HL-60/S4 treated with retinoic acid at 250 ng/mL for 4 days and 3 days (cell line): ENCODE measurements at regions not wholly inside any gene's neighbourhood (a gene's known extent, or its start where the extent isn't known, plus 50 kb on each side); places are given as distances from the start of the nearest gene placed in this dataset.

Experiments used
- in situ Hi-C: fragments of 300-500 bp; cut with MboI; formaldehyde crosslinking; loops from 2 replicates; pipeline ENCODE4 v1.7.0; 2022; ENCODE audit warnings: low sequenced_read_pairs

DNA sequence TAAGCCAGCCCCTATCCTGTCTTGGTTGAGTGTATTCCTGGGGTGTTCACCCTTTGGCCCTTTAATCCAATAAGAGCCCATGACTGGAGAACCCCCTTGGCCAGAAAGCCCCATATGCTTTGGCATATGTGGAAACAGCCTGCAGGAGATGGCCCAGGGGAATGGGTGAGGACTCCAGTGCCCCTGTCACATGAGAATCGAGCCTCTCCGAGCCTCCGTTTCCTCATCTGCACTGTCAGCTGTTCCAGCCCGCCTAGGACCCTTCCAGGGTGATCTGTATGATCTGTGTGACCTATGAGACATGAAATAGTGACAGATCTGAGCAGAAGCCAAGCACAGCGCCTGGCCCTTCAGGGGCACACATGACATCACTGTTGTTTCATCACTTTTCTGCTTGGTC, 300.7 kb downstream of the ZNF536 start:
- in situ Hi-C loops, result loop anchor here (25.0 kb wide), 1 partner anchor 936 kb away; no protein-coding TSS in a partner anchor

DNA sequence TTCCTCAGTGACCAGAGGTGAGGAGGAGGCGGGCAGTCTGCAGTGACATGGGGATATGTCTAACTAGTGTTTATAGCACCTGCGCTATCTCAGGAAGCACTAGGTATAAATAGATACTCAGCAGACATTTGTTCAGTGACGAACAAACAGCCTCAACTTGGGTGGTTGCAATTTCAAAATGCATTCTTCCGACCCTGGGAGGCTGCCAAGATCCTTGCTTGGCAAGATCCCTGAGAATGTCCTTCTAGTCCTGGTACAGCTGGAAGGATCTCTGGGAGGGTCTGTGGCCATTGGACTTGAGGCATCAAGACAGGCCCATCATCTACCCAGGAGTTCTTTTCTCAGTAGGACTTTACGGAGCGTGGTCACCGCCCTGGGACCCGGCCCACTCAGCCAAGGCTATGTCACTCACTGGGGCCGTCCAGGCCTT, 299.5 kb downstream of the ZNF536 start:
- in situ Hi-C loops, result loop anchor here (25.0 kb wide), 1 partner anchor 934 kb away; no protein-coding TSS in a partner anchor

DNA sequence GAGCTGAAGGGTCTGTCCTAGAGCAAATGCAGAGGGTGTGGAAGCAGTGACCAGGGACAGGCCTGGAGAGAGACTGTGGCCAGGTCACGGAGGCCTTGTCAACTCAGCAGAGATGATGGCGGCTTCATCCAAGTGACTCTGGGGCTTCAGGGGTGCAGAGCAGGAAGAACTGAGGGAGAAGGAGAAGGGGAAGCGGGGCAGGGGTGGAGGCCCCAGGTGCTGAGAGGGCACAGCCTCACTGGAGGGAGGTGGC, 299.1 kb downstream of the ZNF536 start:
- in situ Hi-C loops, result loop anchor here (25.0 kb wide), 1 partner anchor 934 kb away; no protein-coding TSS in a partner anchor

DNA sequence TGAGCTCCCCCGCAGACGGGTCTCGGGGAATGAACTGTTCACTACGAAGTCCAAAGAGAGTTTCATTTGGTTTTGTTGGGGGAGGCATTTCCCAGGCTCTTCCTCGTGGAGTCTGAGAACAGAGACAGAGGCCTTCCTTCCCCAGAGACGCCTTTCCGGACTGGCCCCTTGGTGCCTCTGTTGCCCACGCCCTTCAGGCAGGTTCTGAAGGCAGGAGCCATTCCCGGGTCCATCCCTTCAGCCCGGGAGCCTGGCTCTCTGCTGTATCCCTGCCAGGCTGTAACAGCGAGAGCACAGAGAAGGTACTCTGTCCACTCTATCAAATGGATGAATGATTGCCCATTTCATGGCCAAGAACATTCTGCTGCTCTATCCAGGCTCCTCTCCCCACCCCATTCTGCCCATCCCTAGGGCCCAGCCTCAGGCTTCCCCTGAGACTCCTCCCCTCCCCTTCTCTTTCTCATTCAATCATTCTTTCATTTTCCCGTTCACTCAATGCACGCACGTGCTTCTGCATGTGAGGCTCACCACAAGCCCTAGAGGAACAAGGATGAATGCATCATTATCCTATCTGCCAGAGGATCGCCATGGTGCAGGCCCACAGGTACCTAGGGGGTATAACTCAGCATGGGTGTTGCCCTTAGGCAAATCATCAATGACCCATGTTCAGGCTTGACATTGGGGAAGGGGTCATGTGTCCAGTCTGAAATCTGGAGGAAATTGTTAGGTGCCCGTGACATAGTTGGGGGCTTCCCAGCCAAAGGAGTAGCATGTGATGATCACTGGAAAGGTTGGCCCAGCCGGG, 298.6 kb downstream of the ZNF536 start:
- in situ Hi-C loops, result loop anchor here (25.0 kb wide), 1 partner anchor 933 kb away; no protein-coding TSS in a partner anchor

- in situ Hi-C loops, result loop anchor here (25.0 kb wide), 1 partner anchor 933 kb away; no protein-coding TSS in a partner anchor
These were observed 297.8 kb downstream of the ZNF536 start for GRCh38 chr19:30670011-30670329.

- in situ Hi-C loops, result loop anchor here (25.0 kb wide), 1 partner anchor 932 kb away; no protein-coding TSS in a partner anchor
These were observed 297.3 kb downstream of the ZNF536 start for GRCh38 chr19:30669329-30670010.

GRCh38 chr19:30668521-30669155, 296.5 kb downstream of the ZNF536 start:
- in situ Hi-C loops, result loop anchor here (25.0 kb wide), 1 partner anchor 931 kb away; no protein-coding TSS in a partner anchor

DNA sequence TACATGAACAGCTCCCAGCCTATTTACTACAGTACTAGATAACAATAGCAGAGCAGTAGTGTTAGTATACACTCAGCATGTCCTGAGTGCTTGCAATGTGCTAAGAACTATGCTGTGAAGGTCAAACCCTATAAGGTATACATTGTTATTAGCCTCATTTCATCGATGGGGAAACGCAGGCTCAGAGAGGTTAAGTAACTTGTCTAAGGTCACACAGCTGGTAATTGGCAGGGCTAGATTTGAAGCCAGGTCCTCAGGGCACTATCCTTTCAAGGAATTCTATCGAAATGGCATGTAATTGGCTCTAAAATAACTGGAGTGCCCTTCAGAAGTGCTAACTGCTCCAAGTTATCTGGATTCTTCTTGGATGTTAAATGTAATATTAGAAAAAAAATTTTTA, 295.6 kb downstream of the ZNF536 start:
- in situ Hi-C loops, result loop anchor here (25.0 kb wide), 1 partner anchor 930 kb away; no protein-coding TSS in a partner anchor

GRCh38 chr19:30667227-30667626, 295.0 kb downstream of the ZNF536 start:
- in situ Hi-C loops, result loop anchor here (25.0 kb wide), 1 partner anchor 930 kb away; no protein-coding TSS in a partner anchor

GRCh38 chr19:30666301-30666803, 294.2 kb downstream of the ZNF536 start:
- in situ Hi-C loops, result loop anchor here (25.0 kb wide), 1 partner anchor 929 kb away; no protein-coding TSS in a partner anchor

GRCh38 chr19:30665449-30665848, 293.3 kb downstream of the ZNF536 start:
- in situ Hi-C loops, result loop anchor here (25.0 kb wide), 1 partner anchor 928 kb away; no protein-coding TSS in a partner anchor

- in situ Hi-C loops, result loop anchor here (25.0 kb wide), 1 partner anchor 926 kb away; no protein-coding TSS in a partner anchor
These were observed 291.5 kb downstream of the ZNF536 start for GRCh38 chr19:30663611-30664174.

GRCh38 chr19:30662211-30662861, 290.2 kb downstream of the ZNF536 start:
- in situ Hi-C loops, result loop anchor here (25.0 kb wide), 1 partner anchor 925 kb away; no protein-coding TSS in a partner anchor

DNA sequence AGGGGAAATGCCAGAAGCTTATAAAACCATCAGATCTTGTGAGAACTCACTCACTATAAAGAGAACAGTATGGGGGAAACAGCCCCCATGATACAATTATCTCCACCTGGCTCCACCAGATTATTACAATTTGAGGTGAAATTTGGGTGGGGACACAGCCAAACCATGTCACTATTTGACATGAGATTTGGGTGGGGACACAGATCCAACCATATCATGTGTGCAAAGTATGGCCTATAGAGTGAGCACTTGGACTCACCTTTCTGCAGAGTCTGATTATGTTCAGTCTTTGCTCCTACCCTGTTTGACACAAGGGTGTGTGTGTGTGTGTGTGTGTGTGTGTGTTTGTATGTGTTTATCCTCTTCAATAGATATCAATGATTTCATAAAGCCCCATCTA, 287.5 kb downstream of the ZNF536 start:
- in situ Hi-C loops, result loop anchor here (25.0 kb wide), 1 partner anchor 922 kb away; no protein-coding TSS in a partner anchor

GRCh38 chr19:30656520-30657100, 284.4 kb downstream of the ZNF536 start:
- in situ Hi-C loops, result loop anchor here (25.0 kb wide), 1 partner anchor 919 kb away; no protein-coding TSS in a partner anchor

- in situ Hi-C loops, result loop anchor here (25.0 kb wide), 1 partner anchor 917 kb away; no protein-coding TSS in a partner anchor
These were observed 281.6 kb downstream of the ZNF536 start for GRCh38 chr19:30653646-30654386.

DNA sequence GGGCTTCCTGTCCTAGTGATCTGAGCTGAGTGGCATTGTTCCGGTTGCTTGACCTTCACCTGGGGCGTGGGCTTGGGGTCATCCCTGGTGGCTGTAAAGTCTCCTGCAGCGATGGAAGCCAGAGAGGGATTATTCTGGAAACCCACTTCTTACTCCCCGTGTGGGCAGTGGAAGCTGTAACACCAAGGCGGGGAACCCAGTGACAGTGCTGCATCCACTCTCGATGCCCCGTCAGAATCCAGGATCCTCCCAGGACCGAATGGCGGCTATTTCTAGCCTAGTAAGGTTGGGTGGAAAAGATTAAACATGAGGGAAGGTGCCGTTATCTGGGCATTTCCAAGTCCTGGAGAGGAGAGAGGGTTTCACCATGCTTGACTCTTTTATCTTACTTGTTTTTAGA, 280.6 kb downstream of the ZNF536 start:
- in situ Hi-C loops, result loop anchor here (25.0 kb wide), 1 partner anchor 915 kb away; no protein-coding TSS in a partner anchor

- in situ Hi-C loops, result loop anchor here (25.0 kb wide), 1 partner anchor 914 kb away; no protein-coding TSS in a partner anchor
These were observed 279.5 kb downstream of the ZNF536 start for GRCh38 chr19:30651691-30652090.

DNA sequence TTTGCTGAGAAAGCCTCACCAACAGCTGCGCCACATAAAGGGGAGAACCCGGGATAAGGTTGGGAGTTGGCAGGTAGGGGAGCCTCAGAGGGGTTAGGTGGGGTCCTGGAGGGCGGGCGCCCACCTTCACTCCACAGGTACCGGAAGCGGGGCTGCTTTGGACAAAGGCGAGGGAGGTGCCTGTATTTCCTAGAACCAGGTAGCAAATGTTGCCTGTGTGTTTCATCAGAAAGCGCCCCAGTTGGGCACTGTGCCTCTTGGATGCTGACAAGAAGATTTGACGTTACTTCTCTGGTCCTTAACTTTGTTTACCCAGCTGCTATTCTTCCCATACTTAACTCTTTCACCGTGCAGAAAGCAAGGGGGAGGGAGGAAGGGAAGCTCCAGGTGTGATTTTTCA, 278.9 kb downstream of the ZNF536 start:
- in situ Hi-C loops, result loop anchor here (25.0 kb wide), 1 partner anchor 914 kb away; no protein-coding TSS in a partner anchor
